Sciatic nerve (tissue), 2 donors: ENCODE measurements at regions not wholly inside any gene's neighbourhood (a gene's known extent, or its start where the extent isn't known, plus 50 kb on each side); places are given as distances from the start of the nearest gene placed in this dataset.

Experiments
- ATAC-seq: fragments of 200-7000 bp; cut with Tn5 transposase; one replicate; pipeline ENCODE4 v1.9.1; 2020; ENCODE audit warnings: mild to moderate bottlenecking, moderate library complexity
- DNase-seq: peaks from one replicate; pipeline ENCODE4 v3.0.0-alpha.2; 2020; ENCODE audit warnings: low spot score
- intact Hi-C: fragments of 100-400 bp; cut with DNase I; formaldehyde crosslinking; loops from one replicate; pipeline ENCODE4 v1.14.2; 2022
- donor health status: DM: no; HTN: no; CAD: no.
- donor health status: DM: no; HTN: no; CAD: no.

DNA sequence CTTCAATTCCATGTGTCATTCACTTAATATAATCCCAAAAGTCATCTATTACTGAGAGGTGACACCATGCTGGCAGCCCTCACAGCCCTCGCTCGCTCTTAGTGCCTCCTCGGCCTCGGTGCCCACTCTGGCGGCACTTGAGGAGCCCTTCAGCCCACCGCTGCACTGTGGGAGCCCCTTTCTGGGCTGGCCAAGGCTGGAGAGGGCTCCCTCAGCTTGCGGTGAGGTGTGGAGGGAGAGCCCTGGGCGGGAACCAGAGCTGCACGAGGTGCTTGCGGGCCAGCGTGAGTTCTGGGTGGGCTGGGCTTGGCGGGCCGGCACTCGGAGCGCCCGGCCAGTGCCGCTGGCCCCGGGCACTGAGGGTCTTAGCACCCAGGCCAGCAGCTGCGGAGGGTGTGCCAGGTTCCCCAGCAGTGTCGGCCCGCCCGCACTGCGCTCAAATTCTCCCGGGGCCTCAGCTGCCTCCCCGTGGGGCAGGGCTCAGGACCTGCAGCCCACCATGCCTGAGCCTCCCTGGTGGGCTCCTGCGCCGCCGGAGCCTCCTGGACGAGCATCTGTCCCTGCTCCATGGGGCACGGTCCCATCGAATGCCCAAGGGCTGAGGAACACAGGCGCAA, 374.1 kb downstream of the ELAVL2 start:
- intact Hi-C loops, result no loop called here
- no peak for DNase-seq
- no peak for ATAC-seq

- DNase-seq (no peak), ATAC-seq (no peak)
- intact Hi-C loops, result no loop called here
These were observed 361.8 kb downstream of the ELAVL2 start for GRCh38 chr9:23464275-23464674.

DNA sequence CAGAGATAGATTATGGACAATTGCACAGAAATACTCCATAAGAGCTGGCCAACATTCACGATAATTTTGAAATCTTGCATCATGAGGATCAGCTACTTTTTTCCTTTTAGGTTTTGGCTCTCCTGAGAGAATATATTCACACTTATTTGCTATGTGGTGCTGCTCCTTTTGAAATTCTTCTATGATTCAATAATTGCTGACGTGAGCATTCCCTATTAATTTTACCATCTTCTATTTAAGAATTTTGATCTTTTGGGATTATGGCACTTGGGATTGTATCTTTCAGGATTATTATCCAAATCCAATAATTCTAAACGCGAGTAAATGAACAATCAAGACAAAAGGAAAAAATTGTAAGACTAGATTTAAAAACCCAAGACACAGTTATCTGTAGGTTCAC, 358.8 kb downstream of the ELAVL2 start:
- DNase-seq (no peak), ATAC-seq (no peak)
- intact Hi-C loops, result no loop called here

DNA sequence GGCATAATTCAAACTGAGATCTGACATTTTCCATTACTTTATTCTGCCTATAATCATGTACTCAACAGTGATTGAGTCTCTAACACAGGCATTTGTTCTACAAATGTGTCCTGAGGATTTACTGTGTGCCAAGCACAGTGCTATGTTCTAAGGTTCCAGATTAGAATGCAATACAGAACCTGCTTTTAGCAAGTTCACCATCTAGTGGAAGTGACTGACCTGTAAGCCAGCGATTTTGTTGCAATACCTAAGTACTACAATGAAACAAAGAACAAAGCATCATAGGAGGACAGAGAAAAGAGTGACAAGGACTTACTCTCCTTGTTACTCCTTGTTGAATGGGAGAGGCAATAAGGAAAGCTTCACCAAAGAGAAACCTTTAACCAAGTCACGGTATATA, 348.1 kb downstream of the ELAVL2 start:
- intact Hi-C loops, result no loop called here
- DNase-seq, result no peak
- no peak for ATAC-seq

GRCh38 chr9:23483566-23483965, 342.5 kb downstream of the ELAVL2 start:
- no peak for DNase-seq
- intact Hi-C loops, result no loop called here
- ATAC-seq, result no peak

- intact Hi-C loops, result no loop called here
- DNase-seq (no peak), ATAC-seq (peak; percentile 60)
These were observed 333.7 kb downstream of the ELAVL2 start for GRCh38 chr9:23492126-23493002.

GRCh38 chr9:23493219-23493618, 332.8 kb downstream of the ELAVL2 start:
- ATAC-seq, result no peak
- no peak for DNase-seq
- intact Hi-C loops, result no loop called here

DNA sequence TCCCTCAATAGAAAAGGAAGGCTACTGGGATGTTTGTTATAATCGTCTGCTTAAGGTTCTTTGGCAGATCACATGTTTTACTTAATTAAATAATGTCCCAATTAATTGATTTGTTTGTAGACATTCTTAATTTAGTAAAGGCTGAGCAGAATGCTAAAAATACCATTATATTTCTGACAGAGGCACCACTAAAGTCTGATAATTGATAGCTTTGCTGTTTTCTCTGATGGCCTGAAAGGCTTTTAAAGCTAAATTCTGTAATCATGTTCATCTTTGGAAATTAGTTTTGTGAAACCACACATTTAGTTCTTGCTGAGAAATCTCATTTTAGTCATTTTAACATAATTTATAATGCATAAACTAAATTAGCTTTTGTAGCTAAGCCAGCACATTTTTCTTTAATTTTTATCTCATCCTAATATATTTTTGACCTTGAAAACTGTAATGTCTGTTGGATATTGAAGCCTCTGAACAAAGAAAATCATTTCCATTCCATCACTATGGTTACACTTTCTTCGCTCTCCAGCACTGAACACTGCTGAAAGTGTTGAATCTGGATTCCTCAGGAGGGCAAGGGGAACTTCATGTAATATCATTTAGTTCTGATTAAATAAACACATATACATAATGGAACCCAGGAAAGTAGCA, 329.4 kb downstream of the ELAVL2 start:
- no peak for ATAC-seq
- no peak for DNase-seq
- intact Hi-C loops, result no loop called here

DNA sequence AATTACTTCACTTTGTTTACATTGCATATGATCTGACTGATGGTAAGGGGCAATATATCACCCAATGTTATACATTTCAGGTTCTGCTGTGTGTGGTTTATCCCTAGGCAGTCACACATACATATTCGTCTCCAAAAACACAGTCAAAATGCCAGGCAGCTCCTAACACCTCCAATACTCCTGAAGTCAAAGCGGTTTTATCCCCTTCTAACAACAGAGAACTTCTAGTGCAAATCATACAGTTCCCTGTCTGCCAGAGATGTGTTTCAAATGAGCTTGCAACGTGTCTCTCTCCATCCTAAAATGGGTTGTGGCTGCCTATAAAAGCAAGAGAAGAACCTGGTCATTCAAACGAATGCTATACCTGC, 328.9 kb downstream of the ELAVL2 start:
- ATAC-seq (no peak), DNase-seq (no peak)
- intact Hi-C loops, result no loop called here

- ATAC-seq (no peak), DNase-seq (no peak)
- intact Hi-C loops, result no loop called here
These were observed 324.0 kb downstream of the ELAVL2 start for GRCh38 chr9:23502004-23502403.

- DNase-seq (no peak), ATAC-seq (no peak)
- intact Hi-C loops, result no loop called here
These were observed 303.1 kb downstream of the ELAVL2 start for GRCh38 chr9:23522952-23523351.

- peak; percentile 93 for ATAC-seq
- intact Hi-C loops, result no loop called here
These were observed 301.4 kb downstream of the ELAVL2 start for GRCh38 chr9:23524607-23525155.

GRCh38 chr9:23526806-23527205, 299.2 kb downstream of the ELAVL2 start:
- intact Hi-C loops, result no loop called here
- no peak for ATAC-seq

More at GRCh38 chr9:23524607-23525155, 301.4 kb downstream of the ELAVL2 start:
- DNase-seq, result no peak

GRCh38 chr9:23532282-23532681, 293.8 kb downstream of the ELAVL2 start:
- ATAC-seq, result no peak
- intact Hi-C loops, result no loop called here
- no peak for DNase-seq

More at GRCh38 chr9:23526806-23527205, 299.2 kb downstream of the ELAVL2 start:
- no peak for DNase-seq

GRCh38 chr9:23537192-23538066, 288.6 kb downstream of the ELAVL2 start:
- ATAC-seq (peak; percentile 13), DNase-seq (no peak)
- intact Hi-C loops, result no loop called here

DNA sequence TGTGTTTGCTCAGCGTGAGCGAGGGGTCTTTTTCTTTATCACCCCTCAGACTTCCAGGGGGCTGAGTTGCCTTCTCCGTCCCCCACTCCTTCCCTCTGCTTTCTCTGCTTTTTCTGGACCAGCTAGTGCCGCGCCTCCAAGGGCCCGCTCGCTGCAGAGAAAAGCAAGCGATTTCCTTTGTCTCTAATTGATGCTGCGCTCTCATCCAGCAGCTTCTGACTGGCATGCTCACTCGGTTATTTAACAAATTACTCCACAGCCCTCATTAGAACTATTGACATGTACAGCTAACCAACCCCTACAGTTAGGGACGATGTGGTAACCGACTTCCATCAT, 288.0 kb downstream of the ELAVL2 start:
- DNase-seq, result no peak
- intact Hi-C loops, result no loop called here
- ATAC-seq, result no peak

DNA sequence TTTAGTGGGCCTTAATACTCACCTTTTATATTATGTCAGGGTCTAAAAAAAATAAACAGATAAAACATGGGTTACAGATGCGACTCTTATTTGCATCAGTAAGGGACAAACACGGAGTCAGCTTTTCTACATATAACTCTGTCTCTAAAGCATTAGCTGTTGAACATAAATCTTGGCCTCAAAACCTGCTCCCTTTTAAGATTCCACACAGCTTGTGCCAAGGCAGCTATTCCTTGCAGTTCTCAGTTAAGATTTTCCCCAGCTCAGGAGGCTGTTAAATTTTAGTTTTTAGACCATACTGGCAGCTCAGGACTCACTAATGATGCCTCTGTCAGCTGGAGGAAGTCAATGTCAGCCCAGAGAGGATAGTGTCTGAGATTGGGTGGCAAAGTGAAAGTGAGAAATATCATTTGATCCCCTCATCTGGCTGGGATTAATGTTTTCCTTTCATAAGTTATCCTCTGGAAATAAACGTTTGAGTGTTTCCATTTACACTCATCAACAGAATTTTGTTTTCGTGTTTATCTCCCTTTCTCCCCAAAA, 287.5 kb downstream of the ELAVL2 start:
- DNase-seq (no peak), ATAC-seq (no peak)
- intact Hi-C loops, result no loop called here

GRCh38 chr9:23539311-23539710, 286.7 kb downstream of the ELAVL2 start:
- intact Hi-C loops, result no loop called here
- DNase-seq, result no peak
- ATAC-seq, result no peak

DNA sequence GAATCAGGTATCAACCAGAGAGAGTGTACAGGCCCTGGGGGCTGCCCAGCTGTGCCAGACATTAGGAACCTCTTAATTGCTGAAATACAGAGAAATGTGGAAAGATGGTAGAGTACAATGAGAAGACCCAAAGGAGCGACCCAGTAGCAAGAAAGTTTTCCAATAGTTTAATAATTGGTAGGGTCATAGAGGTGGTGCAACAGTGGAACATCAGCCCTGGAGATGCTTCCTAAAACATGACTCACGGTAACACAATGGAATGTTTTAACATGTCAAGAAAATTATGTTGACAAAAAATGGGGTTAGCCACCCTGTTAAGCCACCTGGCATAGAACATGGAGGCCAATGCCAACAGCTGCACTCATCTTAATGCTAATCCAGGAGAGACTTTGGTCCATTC, 284.1 kb downstream of the ELAVL2 start:
- intact Hi-C loops, result no loop called here
- DNase-seq (no peak), ATAC-seq (peak; percentile 76)
